NCI-H187 (cell line): ENCODE measurements at regions not wholly inside any gene's neighbourhood (a gene's known extent, or its start where the extent isn't known, plus 50 kb on each side); places are given as distances from the start of the nearest gene placed in this dataset.
A peak's percentile ranks its signal among the peaks of the same experiment; 100 is the strongest.

Source experiments
- DNase-seq, 2 experiments: peaks; one replicate each; lab custom pipeline; 2025; lab: John Stamatoyannopoulos, UW

GRCh38 chr9:38227656-38228055 is 158.6 kb upstream of the SHB start:
- peak in 1 of 2 experiments; percentile 8 for DNase-seq

GRCh38 chr9:38227061-38227540 is 158.1 kb upstream of the SHB start:
- peak; percentile 84 to 89 for DNase-seq

- peak; percentile 53 to 84 for DNase-seq
Measured at GRCh38 chr9:38226491-38226951, 157.5 kb upstream of the SHB start.

- no peak for DNase-seq
Measured at GRCh38 chr9:38224941-38225340, 155.9 kb upstream of the SHB start.

- DNase-seq = no peak
Measured at GRCh38 chr9:38216572-38216971, 147.5 kb upstream of the SHB start.

- no peak for DNase-seq
Measured at GRCh38 chr9:38215465-38215864, 146.4 kb upstream of the SHB start.

- DNase-seq = no peak
Measured at GRCh38 chr9:38214432-38214831, 145.4 kb upstream of the SHB start.

GRCh38 chr9:38213631-38214299 is 144.7 kb upstream of the SHB start:
- DNase-seq = no peak

GRCh38 chr9:38212016-38212415 is 143.0 kb upstream of the SHB start:
- DNase-seq = no peak

GRCh38 chr9:38211002-38211401 is 142.0 kb upstream of the SHB start:
- no peak for DNase-seq

GRCh38 chr9:38208206-38208901 is 139.3 kb upstream of the SHB start:
- no peak for DNase-seq

- DNase-seq = no peak
Measured at GRCh38 chr9:38207247-38207778, 138.3 kb upstream of the SHB start.

GRCh38 chr9:38205279-38205678 is 136.3 kb upstream of the SHB start:
- no peak for DNase-seq

- DNase-seq = no peak
Measured at GRCh38 chr9:38202336-38202938, 133.4 kb upstream of the SHB start.

GRCh38 chr9:38201844-38202243 is 132.8 kb upstream of the SHB start:
- no peak for DNase-seq

GRCh38 chr9:38200431-38200830 is 131.4 kb upstream of the SHB start:
- no peak for DNase-seq

GRCh38 chr9:38198140-38198539 is 129.1 kb upstream of the SHB start:
- DNase-seq = no peak

GRCh38 chr9:38196714-38197113 is 127.7 kb upstream of the SHB start:
- DNase-seq = no peak

GRCh38 chr9:38195737-38196161 is 126.7 kb upstream of the SHB start:
- DNase-seq = no peak

- DNase-seq = no peak
Measured at GRCh38 chr9:38194870-38195269, 125.8 kb upstream of the SHB start.

GRCh38 chr9:38192731-38193265 is 123.8 kb upstream of the SHB start:
- DNase-seq = no peak

- no peak for DNase-seq
Measured at GRCh38 chr9:38186404-38187115, 117.5 kb upstream of the SHB start.
